Spinal cord (tissue), 9 donors: ENCODE measurements at regions not wholly inside any gene's neighbourhood (a gene's known extent, or its start where the extent isn't known, plus 50 kb on each side); places are given as distances from the start of the nearest gene placed in this dataset.

ENCODE experiments used
- DNase-seq, 6 donors: peaks; one replicate each; pipeline versions ENCODE4 v3.0.0 to v3.0.0-alpha.2; 2013 to 2015; ENCODE audit warnings: low spot score in 6 of 6, low read depth in 4 of 6
- H3K27ac ChIP-seq: one replicate; pipeline ENCODE4 v1.5.1; 2013; ENCODE audit warnings: low read depth, low read length, control low read depth
- H3K27me3 ChIP-seq: one replicate; pipeline ENCODE4 v1.6.1; 2013; ENCODE audit warnings: low read length; ENCODE audit not compliant: control insufficient read depth, insufficient read depth
- H3K36me3 ChIP-seq: one replicate; pipeline ENCODE4 v1.6.1; 2013; ENCODE audit warnings: low read length; ENCODE audit not compliant: control insufficient read depth, insufficient read depth
- H3K4me1 ChIP-seq: one replicate; pipeline ENCODE4 v1.6.1; 2013; ENCODE audit warnings: low read length; ENCODE audit not compliant: control insufficient read depth, insufficient read depth
- H3K4me3 ChIP-seq: one replicate; pipeline ENCODE4 v1.5.1; 2013; ENCODE audit warnings: low read depth, low read length, control low read depth
- H3K9me3 ChIP-seq: one replicate; pipeline ENCODE4 v1.6.1; 2013; ENCODE audit warnings: low read length; ENCODE audit not compliant: control insufficient read depth, insufficient read depth
- WGBS: methylation state at CpG from one replicate; pipeline ENCODE4 v1.1.5; 2013; ENCODE audit warnings: missing lambda C conversion rate; ENCODE audit not compliant: insufficient coverage; 5-methylcytosine and 5-hydroxymethylcytosine counted together
- donor health status: healthy.

DNA sequence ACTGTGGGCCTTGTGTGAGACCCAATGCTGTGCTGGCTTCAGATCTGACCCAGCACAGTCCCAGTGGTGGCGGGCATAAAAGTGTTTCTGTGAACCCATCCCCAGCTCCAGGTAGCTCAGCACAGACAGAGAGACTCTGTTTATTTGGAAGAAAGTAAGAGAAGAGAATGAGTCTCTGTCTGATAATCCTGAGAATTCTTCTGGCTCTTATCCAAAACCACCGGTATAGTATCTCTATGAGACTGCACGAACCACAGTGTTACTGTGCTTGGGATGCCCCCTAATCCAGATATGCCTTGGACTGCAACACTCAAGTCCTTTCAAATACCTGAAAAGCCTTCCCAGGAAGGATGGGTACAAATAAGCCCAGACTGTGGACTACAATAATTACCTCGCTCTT, 1660.8 kb upstream of the ACO1 start:
- no peaks in the 10 kb centered on the region for H3K9me3 ChIP-seq
- H3K27ac ChIP-seq: no peak overlapping the region
- H3K27me3 ChIP-seq: no peaks in the 10 kb centered on the region
- H3K36me3 ChIP-seq: no peaks in the 10 kb centered on the region
- no peak for DNase-seq
- 73% methylated on average over 4 of the region's 4 CpGs for WGBS
- no peak overlapping the region for H3K4me3 ChIP-seq
- peaks cover 8% of the 10 kb centered on the region for H3K4me1 ChIP-seq

DNA sequence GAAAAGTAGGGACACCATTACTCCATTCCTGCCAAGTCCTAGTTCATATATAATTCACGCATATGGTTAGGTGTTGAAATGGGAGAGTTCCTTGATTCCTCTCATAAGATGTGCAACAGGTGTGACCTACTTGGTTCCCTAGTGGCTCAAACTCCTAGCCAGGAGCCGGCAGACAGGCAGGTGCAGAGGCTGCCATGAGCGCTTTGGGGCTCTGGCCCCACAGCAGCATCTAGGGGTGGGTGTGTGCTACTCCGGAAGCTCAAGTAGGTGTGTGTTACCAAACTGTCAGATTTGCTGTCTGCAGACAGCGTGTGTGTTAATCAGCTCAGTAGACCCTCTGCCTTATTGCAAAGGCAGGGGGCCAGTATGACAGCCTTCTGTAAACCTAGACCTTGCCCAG, 1652.4 kb upstream of the ACO1 start:
- H3K27ac ChIP-seq: no peak overlapping the region
- WGBS: 97% methylated on average over 4 of the region's 5 CpGs
- no peaks in the 10 kb centered on the region for H3K36me3 ChIP-seq
- H3K4me1 ChIP-seq: no peaks in the 10 kb centered on the region
- no peak for DNase-seq
- no peaks in the 10 kb centered on the region for H3K9me3 ChIP-seq
- no peak overlapping the region for H3K4me3 ChIP-seq
- H3K27me3 ChIP-seq: no peaks in the 10 kb centered on the region

DNA sequence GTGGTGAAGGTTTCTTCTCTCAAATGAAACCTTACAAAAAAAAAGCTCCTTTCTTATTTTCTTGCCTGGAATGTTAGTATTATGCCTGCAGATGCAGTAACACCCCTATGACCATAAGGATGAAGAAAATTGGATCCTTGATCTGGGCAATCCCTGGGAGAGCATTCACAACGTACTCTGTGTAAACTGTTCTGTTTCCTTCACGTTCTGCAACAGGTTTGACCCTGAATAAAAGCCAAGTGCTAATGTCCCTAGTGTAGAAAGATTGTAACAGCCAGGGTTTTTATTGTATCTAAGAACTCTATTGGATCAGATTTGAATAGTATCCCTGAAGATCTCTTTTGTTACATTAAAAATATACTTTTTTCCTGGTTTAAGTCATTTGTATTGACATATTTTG, 1639.6 kb upstream of the ACO1 start:
- Histone ChIP-seq H3K9me3 (no peaks in the 10 kb centered on the region), H3K4me1 (no peaks in the 10 kb centered on the region), H3K4me3 (no peak overlapping the region), H3K27ac (no peak overlapping the region), H3K36me3 (no peaks in the 10 kb centered on the region), H3K27me3 (no peaks in the 10 kb centered on the region)
- 58% methylated on average over 2 of the region's 2 CpGs for WGBS
- no peak for DNase-seq

DNA sequence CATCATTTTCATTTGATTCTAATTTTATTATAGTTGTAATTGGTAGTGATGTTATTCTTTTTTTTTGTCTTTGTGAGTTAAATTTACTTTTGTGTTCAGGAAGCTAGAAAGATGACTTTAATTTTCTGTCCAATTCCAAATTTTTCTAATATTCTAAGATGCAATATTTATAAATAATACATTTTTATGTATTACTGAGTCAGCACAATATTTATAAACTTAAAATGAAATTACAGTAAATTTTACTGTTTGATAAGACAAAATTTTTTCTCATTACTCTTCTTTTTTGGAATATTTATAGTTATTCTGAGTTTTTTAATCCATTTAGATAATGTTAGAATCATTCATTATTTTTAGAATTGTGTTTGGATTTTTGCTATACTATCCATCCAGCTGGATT, 1637.9 kb upstream of the ACO1 start:
- no peaks in the 10 kb centered on the region for H3K4me1 ChIP-seq
- H3K9me3 ChIP-seq: no peaks in the 10 kb centered on the region
- H3K27me3 ChIP-seq: no peaks in the 10 kb centered on the region
- H3K4me3 ChIP-seq: no peak overlapping the region
- no peak for DNase-seq
- no peak overlapping the region for H3K27ac ChIP-seq
- H3K36me3 ChIP-seq: no peaks in the 10 kb centered on the region

DNA sequence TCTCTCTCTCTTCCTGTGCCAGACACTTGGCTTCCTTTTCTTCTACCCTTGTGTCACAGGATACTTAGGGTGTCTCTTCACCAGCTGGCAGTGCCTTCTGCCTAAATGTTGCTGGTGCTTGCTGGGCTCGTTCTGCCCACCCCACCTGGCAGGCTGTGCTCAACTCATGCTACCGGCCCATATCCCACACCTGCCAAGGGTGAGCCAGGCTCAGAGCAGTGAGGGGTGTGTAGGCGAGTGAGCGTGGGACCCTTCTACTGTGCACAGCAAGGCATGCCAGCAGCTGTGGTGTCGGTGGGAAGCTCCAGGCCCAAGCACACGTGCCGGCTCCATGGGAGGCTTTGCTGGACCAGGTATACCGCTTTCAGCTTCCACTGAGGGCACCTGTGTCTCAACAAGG, 1626.7 kb upstream of the ACO1 start:
- WGBS: 98% methylated on average over 8 of the region's 8 CpGs
- DNase-seq: no peak
- no peaks in the 10 kb centered on the region for H3K27me3 ChIP-seq
- H3K4me3 ChIP-seq: no peak overlapping the region
- H3K36me3 ChIP-seq: no peaks in the 10 kb centered on the region
- no peaks in the 10 kb centered on the region for H3K9me3 ChIP-seq
- H3K4me1 ChIP-seq: no peaks in the 10 kb centered on the region
- H3K27ac ChIP-seq: no peak overlapping the region

DNA sequence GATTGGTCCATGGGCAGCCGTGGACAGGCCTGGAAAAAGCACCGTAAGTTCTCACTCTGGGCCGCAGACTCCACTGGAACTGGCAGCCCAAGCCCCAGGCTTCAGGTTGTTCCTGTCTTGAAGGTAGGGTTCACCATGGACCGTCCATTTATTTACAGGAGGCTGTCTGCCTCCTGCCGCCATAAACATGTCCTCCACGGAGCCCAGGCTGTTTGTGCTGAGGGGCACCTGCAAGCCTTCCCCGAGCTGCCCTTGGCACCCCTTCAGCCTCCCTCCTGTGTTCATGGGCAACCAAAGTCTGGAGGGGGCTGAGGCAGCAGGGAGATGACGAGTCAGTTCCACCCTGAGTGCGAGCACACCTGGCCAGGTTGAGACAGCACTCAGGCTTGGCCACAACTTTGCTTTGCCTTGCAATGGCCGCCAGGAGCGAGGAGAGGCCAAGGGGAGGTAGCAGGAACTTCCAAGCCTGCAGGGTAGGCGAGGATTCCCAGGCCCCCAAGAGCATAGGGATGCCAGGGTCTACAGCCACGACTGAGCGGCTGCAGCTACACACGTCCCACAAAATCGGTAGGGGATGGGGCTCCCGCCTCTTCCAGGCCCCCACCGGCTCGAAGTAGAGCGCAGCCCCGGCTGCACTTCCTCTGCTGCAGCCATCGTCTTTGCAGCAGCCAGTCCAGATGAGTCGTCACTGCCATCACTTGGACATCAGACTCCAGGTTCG, 1625.6 kb upstream of the ACO1 start:
- Histone ChIP-seq H3K27ac (no peak overlapping the region), H3K9me3 (no peaks in the 10 kb centered on the region), H3K4me3 (no peak overlapping the region), H3K4me1 (no peaks in the 10 kb centered on the region), H3K36me3 (no peaks in the 10 kb centered on the region), H3K27me3 (no peaks in the 10 kb centered on the region)
- DNase-seq: no peak
- 93% methylated on average over 24 of the region's 24 CpGs for WGBS

DNA sequence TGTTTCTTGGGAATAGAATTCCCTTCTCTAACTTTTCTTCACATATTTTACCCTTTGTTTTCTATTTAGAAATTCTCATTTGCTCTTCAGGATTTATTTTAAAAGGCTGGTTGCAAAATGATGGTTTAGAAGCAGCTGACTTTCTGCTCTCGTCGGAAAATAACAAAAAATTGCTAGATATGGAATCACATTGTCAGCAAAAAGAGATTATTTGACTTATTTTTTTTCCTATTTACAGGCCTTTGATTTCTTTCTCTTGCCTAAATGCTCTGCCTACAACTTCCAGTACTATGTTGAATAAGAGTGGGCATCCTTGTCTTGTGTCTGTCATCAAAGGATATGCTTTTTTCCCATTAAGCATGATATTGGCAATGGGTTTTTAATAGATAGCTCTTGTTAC, 1619.1 kb upstream of the ACO1 start:
- H3K4me1 ChIP-seq: no peaks in the 10 kb centered on the region
- no peak overlapping the region for H3K4me3 ChIP-seq
- H3K27ac ChIP-seq: no peak overlapping the region
- no peaks in the 10 kb centered on the region for H3K36me3 ChIP-seq
- no CpG with 5 or more reads among the region's 2 CpGs for WGBS
- DNase-seq: no peak
- no peaks in the 10 kb centered on the region for H3K9me3 ChIP-seq
- H3K27me3 ChIP-seq: no peaks in the 10 kb centered on the region

DNA sequence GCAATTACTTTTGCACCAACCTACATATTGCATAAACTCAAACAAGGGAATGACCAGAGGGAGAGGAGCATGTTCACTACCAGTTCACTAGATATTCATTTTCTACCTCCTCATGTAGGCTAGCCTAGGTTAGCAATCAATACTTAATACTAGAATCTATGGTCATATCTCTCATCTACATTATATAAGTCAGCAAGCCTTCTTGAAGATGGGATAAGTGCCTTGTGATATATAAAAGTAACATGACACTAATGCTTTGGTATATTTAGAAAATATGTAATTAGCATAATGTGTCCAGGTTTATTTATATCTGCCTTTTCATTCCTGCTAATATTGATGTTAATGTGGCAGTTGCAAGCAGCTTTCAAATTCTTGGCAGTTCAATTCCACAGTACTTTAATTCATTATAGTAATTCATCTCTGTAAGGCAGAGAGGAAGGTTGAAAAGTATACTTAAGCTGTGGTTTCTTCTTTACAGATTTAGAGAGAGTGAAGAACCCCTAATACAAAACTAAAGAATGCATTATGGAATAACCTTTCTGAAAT, 1613.2 kb upstream of the ACO1 start:
- no peaks in the 10 kb centered on the region for H3K4me1 ChIP-seq

DNA sequence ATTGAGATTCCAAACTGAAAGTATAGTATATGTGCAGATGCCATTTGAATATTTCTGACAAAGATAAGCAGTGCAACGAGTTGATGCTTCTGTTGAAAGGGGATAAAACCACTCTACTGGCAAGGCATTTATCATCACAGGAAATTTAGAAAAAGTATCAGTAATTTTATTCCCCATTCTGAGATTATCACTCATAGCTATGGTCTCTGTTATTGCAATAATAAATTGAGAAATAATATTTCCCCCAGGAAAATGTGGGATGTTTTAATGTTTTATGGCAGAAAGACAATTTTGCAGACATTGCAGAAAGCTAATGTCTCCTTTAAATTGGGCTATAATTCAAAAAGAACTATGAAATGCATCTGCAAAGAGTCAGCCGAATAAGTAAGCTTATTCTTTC, 1612.7 kb upstream of the ACO1 start:
- H3K4me3 ChIP-seq: no peak overlapping the region
- no CpG with 5 or more reads among the region's 2 CpGs for WGBS
- H3K9me3 ChIP-seq: no peaks in the 10 kb centered on the region
- no peaks in the 10 kb centered on the region for H3K36me3 ChIP-seq
- peak in 1 of 6 donors; percentile 80 for DNase-seq
- H3K27ac ChIP-seq: no peak overlapping the region
- no peaks in the 10 kb centered on the region for H3K4me1 ChIP-seq
- no peaks in the 10 kb centered on the region for H3K27me3 ChIP-seq

More for the DNA sequence above, 1613.2 kb upstream of the ACO1 start:
- no peak overlapping the region for H3K27ac ChIP-seq
- H3K9me3 ChIP-seq: no peaks in the 10 kb centered on the region
- H3K27me3 ChIP-seq: no peaks in the 10 kb centered on the region
- no peak for DNase-seq
- no peaks in the 10 kb centered on the region for H3K36me3 ChIP-seq
- H3K4me3 ChIP-seq: no peak overlapping the region

DNA sequence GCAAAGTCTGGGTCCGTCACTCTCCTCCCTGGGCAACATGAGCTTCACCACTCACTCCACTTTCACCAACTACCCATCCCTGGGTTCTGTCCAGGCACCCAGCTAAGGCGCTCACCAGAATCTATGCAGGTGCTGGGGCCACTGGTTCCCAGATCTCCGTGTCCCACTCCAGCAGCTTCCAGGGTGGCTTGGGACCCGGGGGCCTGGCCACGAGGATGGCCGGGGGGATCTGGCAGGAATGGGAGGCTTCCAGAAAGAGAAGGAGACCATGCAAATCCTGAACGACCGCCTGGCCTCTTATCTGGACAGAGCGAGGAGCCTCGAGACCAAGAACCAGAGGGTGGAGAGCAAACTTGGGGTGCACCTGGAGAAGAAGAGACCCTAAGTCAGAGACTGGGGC, 1611.0 kb upstream of the ACO1 start:
- Histone ChIP-seq H3K4me1 (no peaks in the 10 kb centered on the region), H3K36me3 (no peaks in the 10 kb centered on the region), H3K27ac (no peak overlapping the region), H3K9me3 (no peaks in the 10 kb centered on the region), H3K27me3 (no peaks in the 10 kb centered on the region), H3K4me3 (no peak overlapping the region)
- 97% methylated on average over 10 of the region's 10 CpGs for WGBS
- no peak for DNase-seq
